ENCODE measurements at regions not wholly inside any gene's neighbourhood (a gene's known extent, or its start where the extent isn't known, plus 50 kb on each side); places are given as distances from the start of the nearest gene placed in this dataset.
"Not testable (repeated sequence)": the region's sequence is repeated elsewhere in the genome, so short reads cannot be mapped to it uniquely, and the experiment has no call there.

DNA sequence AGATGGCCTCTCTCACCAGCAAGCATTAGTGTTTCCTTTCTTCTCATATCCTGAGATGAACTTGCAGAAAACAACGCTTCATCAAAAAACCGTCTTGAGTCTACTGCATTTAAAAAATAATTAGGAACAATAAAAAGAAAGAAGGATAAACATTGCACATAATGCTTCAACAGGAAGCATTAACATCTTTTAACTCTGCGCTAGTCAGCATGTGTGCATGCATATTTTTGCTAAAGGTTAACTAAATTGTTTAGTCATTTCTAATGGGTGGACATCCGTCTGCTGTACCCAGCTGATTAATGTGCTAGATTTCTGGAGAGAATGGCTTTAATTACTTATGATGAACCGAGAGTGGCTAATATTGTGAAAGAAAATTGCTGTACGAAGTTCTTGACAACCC lies 349.3 kb downstream of the SOX4 start:
- H3K4me3 ChIP-seq (ENCODE audit: low read depth, low read length), result no peak overlapping the region
- DNase-seq (ENCODE audit: low read depth), result no peak
- TF ChIP-seq, protein P1, sequence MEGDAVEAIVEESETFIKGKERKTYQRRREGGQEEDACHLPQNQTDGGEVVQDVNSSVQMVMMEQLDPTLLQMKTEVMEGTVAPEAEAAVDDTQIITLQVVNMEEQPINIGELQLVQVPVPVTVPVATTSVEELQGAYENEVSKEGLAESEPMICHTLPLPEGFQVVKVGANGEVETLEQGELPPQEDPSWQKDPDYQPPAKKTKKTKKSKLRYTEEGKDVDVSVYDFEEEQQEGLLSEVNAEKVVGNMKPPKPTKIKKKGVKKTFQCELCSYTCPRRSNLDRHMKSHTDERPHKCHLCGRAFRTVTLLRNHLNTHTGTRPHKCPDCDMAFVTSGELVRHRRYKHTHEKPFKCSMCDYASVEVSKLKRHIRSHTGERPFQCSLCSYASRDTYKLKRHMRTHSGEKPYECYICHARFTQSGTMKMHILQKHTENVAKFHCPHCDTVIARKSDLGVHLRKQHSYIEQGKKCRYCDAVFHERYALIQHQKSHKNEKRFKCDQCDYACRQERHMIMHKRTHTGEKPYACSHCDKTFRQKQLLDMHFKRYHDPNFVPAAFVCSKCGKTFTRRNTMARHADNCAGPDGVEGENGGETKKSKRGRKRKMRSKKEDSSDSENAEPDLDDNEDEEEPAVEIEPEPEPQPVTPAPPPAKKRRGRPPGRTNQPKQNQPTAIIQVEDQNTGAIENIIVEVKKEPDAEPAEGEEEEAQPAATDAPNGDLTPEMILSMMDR (conservative IDR thresholded peaks at IDR 0.05; ENCODE audit: low read depth, low read length), result no peak

DNA sequence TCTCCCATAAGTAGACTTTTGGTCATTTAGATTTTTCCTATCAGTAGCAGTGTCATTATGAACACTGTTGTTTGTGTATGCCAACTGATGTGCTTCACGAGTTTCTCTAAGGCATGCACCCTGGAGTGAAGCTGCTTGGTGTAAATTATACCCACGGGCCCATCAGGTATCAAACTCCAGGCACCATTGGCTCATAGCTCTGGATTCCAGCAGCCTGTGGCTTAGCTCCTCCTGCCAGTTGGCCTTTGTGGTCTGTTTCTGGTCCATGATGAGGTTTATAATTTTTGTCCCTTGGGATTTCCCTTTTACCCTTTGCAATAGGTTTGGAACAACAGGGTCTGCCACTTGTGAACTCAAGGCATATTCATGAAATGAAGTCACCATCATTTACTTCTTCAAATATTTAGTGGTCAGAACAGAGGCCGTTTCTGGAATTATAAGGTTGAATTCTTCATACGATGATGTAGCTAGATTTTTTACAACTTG lies 350.5 kb downstream of the PRL start:
- no peak overlapping the region for H3K4me3 ChIP-seq (ENCODE audit: low read depth, low read length)
- DNase-seq (ENCODE audit: low read depth), result peak; percentile 99
- TF ChIP-seq, protein P1 (conservative IDR thresholded peaks at IDR 0.05; ENCODE audit: low read depth, low read length), result no peak

- not testable (repeated sequence) for DNase-seq (ENCODE audit: low read depth); H3K4me3 ChIP-seq (ENCODE audit: low read depth, low read length)
Observed at GRCh38 chr6:21947227-21947626, 349.6 kb downstream of the PRL start.

GRCh38 chr6:21947731-21948386 lies 349.0 kb downstream of the PRL start:
- peak; percentile 41 for DNase-seq (ENCODE audit: low read depth)
- TF ChIP-seq, protein P1 (conservative IDR thresholded peaks at IDR 0.05; ENCODE audit: low read depth, low read length), result no peak

GRCh38 chr6:21949211-21949801 lies 347.5 kb downstream of the PRL start:
- TF ChIP-seq, protein P1 (conservative IDR thresholded peaks at IDR 0.05; ENCODE audit: low read depth, low read length), result no peak
- H3K4me3 ChIP-seq (ENCODE audit: low read depth, low read length), result no peak overlapping the region
- DNase-seq (ENCODE audit: low read depth), result peak; percentile 47

More at GRCh38 chr6:21947731-21948386, 349.0 kb downstream of the PRL start:
- H3K4me3 ChIP-seq (ENCODE audit: low read depth, low read length), result no peak overlapping the region

DNA sequence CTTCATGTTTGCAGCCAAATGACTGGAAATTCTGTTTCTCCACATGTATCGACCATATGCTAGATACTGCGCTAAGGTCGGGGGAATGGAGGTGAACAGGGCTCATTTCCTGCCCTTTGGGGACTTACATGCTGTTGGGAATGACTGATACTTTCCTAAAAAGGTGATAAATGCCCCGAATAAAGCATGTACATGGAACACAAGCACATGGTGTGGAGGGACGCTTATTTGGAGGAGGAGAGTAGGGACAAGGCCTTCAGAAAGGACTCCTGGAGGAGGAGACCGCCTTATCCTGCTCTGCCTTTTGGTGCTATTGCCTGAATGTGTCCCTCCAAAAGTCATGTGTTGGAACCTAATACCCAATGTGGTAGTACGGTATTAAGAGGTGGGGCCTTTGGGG lies 344.5 kb downstream of the PRL start:
- TF ChIP-seq, protein P1 (conservative IDR thresholded peaks at IDR 0.05; ENCODE audit: low read depth, low read length), result no peak

GRCh38 chr6:21953831-21954801 lies 342.7 kb downstream of the PRL start:
- DNase-seq (ENCODE audit: low read depth), result peak; percentile 78
- TF ChIP-seq, protein P1 (conservative IDR thresholded peaks at IDR 0.05; ENCODE audit: low read depth, low read length), result no peak

More for the DNA sequence above, 344.5 kb downstream of the PRL start:
- DNase-seq (ENCODE audit: low read depth), result no peak
- H3K4me3 ChIP-seq (ENCODE audit: low read depth, low read length), result no peak overlapping the region

More at GRCh38 chr6:21953831-21954801, 342.7 kb downstream of the PRL start:
- no peak overlapping the region for H3K4me3 ChIP-seq (ENCODE audit: low read depth, low read length)

All from choroid plexus epithelial cell (primary cell).